Fibroblast of pulmonary artery (primary cell): ENCODE measurements at regions not wholly inside any gene's neighbourhood (a gene's known extent, or its start where the extent isn't known, plus 50 kb on each side); places are given as distances from the start of the nearest gene placed in this dataset.

Experiments used
- DNase-seq: peaks from one replicate; pipeline ENCODE4 v3.0.0-alpha.2; 2010; ENCODE audit warnings: low read depth
- H3K4me3 ChIP-seq: replicated peaks from 2 replicates; pipeline ENCODE4 v1.5.1; 2011; ENCODE audit warnings: low read depth, mild to moderate bottlenecking, control low read depth, low read length, moderate library complexity
- CTCF ChIP-seq: IDR thresholded peaks from 2 replicates; pipeline ENCODE4 v1.5.1; 2011; ENCODE audit warnings: mild to moderate bottlenecking, control low read depth, low read length, inconsistent platforms; ENCODE audit errors: missing control alignments

DNA sequence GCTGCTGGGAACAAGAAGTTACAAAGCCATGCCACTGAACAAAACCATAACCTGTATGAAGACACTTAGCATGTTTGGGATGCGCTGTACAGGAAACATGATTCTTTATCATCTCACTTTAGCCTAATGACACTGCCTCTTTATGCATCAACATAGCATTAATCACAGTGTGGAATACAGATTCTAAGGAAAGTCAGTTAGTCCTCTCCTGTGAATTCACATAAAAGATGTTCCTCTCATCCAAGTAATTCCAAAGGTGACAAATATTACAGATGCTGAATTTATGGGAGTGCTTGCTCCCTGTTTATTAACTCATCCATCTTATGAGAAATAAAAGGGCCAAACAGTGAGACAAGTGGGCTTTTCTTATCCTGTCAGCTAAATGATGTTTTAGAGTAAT, 1677.7 kb downstream of the EFNA5 start:
- H3K4me3 ChIP-seq: no peak overlapping the region
- no peak for TF ChIP-seq CTCF
- DNase-seq: no peak

- no peak overlapping the region for H3K4me3 ChIP-seq
- no peak for DNase-seq
- no peak for TF ChIP-seq CTCF
These were observed 1688.2 kb downstream of the EFNA5 start for GRCh38 chr5:105982526-105982925.

- H3K4me3 ChIP-seq: no peak overlapping the region
- no peak for DNase-seq
- TF ChIP-seq CTCF: no peak
These were observed 1692.7 kb downstream of the EFNA5 start for GRCh38 chr5:105978011-105978410.

- H3K4me3 ChIP-seq: no peak overlapping the region
- DNase-seq: no peak
- TF ChIP-seq CTCF: no peak
These were observed 1693.6 kb downstream of the EFNA5 start for GRCh38 chr5:105977163-105977562.

DNA sequence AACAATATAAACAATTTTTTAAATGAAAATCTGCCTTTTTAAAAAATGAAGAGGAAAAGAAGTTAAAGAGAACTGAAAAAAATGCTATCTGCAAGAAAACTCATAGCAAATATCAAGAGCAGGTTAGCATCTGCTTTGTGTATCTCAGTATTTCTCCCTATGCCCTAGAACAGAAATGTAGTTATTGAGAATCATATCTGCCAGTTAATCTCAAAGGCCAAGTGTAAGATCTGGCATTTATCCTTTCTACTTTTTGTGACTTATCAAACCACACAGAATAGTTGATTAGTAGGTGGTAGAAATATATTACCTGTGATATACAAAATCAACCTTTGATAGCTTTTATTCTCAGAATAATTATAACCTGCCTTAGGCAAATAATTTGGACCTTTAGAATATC, 1699.8 kb downstream of the EFNA5 start:
- no peak overlapping the region for H3K4me3 ChIP-seq
- DNase-seq: no peak
- TF ChIP-seq CTCF: no peak

DNA sequence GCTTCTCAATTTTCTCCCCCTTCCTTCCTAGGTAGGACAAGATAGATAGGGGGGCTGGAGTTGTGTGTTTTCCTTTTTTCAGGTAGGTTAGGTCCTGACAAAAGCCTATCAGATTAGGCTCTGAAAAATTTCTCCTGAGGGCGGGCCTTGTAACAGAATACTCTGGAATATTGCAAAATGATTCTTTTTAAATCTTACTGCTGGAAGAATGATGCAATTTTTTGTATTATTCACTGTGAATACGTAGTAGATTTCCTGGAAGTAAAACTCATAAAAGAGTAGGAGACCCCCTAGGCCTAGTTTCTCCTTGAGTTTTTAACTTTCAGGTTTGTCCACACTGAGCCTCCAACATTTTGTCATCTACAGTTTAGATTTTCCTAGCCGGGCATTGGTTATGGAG, 1701.8 kb downstream of the EFNA5 start:
- TF ChIP-seq CTCF: no peak
- no peak overlapping the region for H3K4me3 ChIP-seq
- peak; percentile 14 for DNase-seq

GRCh38 chr5:105963696-105964255, 1707.0 kb downstream of the EFNA5 start:
- TF ChIP-seq CTCF: no peak
- no peak for DNase-seq
- no peak overlapping the region for H3K4me3 ChIP-seq
